ENCODE measurements at regions not wholly inside any gene's neighbourhood (a gene's known extent, or its start where the extent isn't known, plus 50 kb on each side); places are given as distances from the start of the nearest gene placed in this dataset.
"Not testable (repeated sequence)": the region's sequence is repeated elsewhere in the genome, so short reads cannot be mapped to it uniquely, and the experiment has no call there.

GRCh38 chr22:16730894-16731293 is 94.3 kb downstream of the XKR3 start:
- intact Hi-C loops (cut with micrococcal nuclease) = loop anchor here (10.0 kb wide), 1 partner anchor 46 kb away; no protein-coding TSS in a partner anchor
- H3K27me3 Mint-ChIP-seq (ENCODE audit: low read depth) = peaks cover 22% of the 10 kb centered on the region
- H3K4me1 Mint-ChIP-seq (ENCODE audit: low read depth); H3K27ac Mint-ChIP-seq; H3K36me3 Mint-ChIP-seq (ENCODE audit: low read depth); H3K4me3 Mint-ChIP-seq; H3K9me3 Mint-ChIP-seq; CTCF ChIA-PET; DNase-seq: not testable (repeated sequence)

DNA sequence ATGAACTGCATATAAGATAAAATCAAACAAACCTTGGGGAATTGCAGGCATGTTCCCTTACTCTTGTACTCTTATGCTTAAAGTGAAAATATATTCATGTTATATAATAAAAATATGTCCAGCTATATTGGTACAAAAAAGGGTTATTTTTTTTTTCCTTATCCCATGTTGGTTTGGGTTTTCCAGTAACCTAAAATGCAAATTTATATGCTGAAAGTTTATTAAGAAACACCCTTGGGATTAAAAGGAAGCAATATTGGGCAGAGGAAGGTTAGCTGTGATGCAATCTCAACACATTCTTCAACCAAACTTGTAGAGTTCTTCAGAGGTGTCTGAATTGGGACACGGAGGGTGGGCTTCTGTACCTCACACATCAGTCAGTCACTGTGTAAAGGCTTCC is 97.7 kb downstream of the XKR3 start:
- H3K36me3 Mint-ChIP-seq (ENCODE audit: low read depth); H3K9me3 Mint-ChIP-seq: not testable (repeated sequence)
- CTCF ChIA-PET = interaction anchor here (0.6 kb wide), 1 partner anchor 68 kb away, joined by 3 read pairs; no protein-coding TSS in a partner anchor

DNA sequence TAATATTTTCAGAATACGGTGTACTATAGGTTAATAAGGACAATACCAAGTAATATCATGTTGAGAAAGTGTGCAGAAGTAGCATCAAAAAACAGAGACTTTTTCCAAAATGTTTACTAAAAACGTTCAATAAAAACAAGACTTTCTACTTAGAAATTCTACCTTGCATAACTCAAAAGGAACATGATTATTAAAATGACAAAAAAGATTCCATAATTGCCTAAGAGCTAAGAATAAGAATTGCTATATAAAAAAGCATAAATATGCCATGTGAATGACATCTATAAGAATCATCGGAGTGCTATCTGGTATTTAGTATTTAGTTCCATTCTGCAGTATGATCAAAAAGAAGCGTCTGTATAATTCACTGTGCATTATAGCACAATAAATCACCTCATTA is 102.0 kb downstream of the XKR3 start:
- H3K9me3 Mint-ChIP-seq; H3K27ac Mint-ChIP-seq; CTCF ChIA-PET; H3K4me3 Mint-ChIP-seq; DNase-seq; H3K36me3 Mint-ChIP-seq (ENCODE audit: low read depth); intact Hi-C loops (cut with micrococcal nuclease); H3K4me1 Mint-ChIP-seq (ENCODE audit: low read depth): not testable (repeated sequence)
- peaks cover 18% of the 10 kb centered on the region for H3K27me3 Mint-ChIP-seq (ENCODE audit: low read depth)

More for the DNA sequence above, 97.7 kb downstream of the XKR3 start:
- intact Hi-C loops (cut with micrococcal nuclease); H3K4me3 Mint-ChIP-seq; H3K4me1 Mint-ChIP-seq (ENCODE audit: low read depth); DNase-seq; H3K27ac Mint-ChIP-seq: not testable (repeated sequence)
- H3K27me3 Mint-ChIP-seq (ENCODE audit: low read depth) = peaks cover 19% of the 10 kb centered on the region

- H3K9me3 Mint-ChIP-seq; H3K4me1 Mint-ChIP-seq (ENCODE audit: low read depth); H3K27ac Mint-ChIP-seq; H3K4me3 Mint-ChIP-seq; CTCF ChIA-PET; H3K36me3 Mint-ChIP-seq (ENCODE audit: low read depth); DNase-seq; intact Hi-C loops (cut with micrococcal nuclease): not testable (repeated sequence)
- H3K27me3 Mint-ChIP-seq (ENCODE audit: low read depth) = peaks cover 23% of the 10 kb centered on the region
These were observed 102.6 kb downstream of the XKR3 start for GRCh38 chr22:16722564-16722963.

GRCh38 chr22:16721961-16722360 is 103.2 kb downstream of the XKR3 start:
- CTCF ChIA-PET = no interaction called here
- no peak overlapping the region for H3K4me3 Mint-ChIP-seq
- no peak for DNase-seq
- H3K4me1 Mint-ChIP-seq (ENCODE audit: low read depth) = no peaks in the 10 kb centered on the region
- no peak overlapping the region for H3K27ac Mint-ChIP-seq
- intact Hi-C loops (cut with micrococcal nuclease) = no loop called here
- no peaks in the 10 kb centered on the region for H3K36me3 Mint-ChIP-seq (ENCODE audit: low read depth)
- peaks cover 23% of the 10 kb centered on the region for H3K27me3 Mint-ChIP-seq (ENCODE audit: low read depth)
- H3K9me3 Mint-ChIP-seq = no peaks in the 10 kb centered on the region

DNA sequence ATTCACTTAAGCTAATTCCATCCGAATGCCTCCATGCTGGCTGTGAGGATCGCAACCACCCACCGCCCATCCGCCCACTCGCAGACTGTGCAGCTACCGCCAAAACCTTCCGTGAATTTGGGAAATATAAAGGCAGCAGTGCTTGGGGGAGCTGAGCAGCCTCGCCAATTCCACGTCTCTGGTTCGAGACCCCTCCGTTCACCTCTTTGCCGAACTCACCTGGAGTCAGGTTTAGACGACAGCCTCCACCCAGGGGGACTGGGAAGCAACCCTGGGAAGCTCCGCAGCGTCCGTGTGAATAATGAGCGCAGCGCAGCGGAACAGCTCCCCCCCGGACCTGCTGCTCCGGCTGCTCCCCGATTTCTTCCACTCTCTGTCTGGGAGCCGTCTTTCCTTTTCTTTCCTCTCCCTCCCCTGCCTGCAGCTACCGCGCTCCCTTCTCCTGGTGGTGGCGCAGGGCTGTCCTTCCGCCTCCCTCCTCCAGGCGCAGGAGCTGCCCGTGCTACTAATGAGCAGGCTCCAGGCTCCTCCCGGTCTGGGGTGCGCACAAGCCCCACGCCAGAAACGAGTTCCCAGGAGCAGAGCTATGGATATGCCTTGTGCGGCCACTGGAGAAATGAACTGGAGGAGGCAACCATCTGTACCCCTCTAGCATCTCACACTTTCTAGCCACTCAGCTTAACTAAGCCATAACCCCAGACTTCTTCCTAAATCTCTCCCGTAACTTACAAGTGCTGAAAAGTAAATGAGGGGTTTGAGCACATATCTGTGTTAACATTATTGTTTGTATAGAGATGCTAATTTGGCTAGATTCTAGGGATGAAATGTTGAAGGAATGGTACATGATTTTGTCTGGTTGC is 107.3 kb downstream of the XKR3 start:
- intact Hi-C loops (cut with micrococcal nuclease) = no loop called here
- H3K27me3 Mint-ChIP-seq (ENCODE audit: low read depth) = peaks cover 11% of the 10 kb centered on the region
- no peak overlapping the region for H3K4me3 Mint-ChIP-seq
- no peaks in the 10 kb centered on the region for H3K4me1 Mint-ChIP-seq (ENCODE audit: low read depth)
- peaks cover 2% of the 10 kb centered on the region for H3K9me3 Mint-ChIP-seq
- CTCF ChIA-PET = no interaction called here
- no peaks in the 10 kb centered on the region for H3K36me3 Mint-ChIP-seq (ENCODE audit: low read depth)
- DNase-seq = no peak
- no peak overlapping the region for H3K27ac Mint-ChIP-seq

- CTCF ChIA-PET = not testable (repeated sequence)
These were observed 110.6 kb downstream of the XKR3 start for GRCh38 chr22:16714568-16714967.

GRCh38 chr22:16702318-16702870 is 109.8 kb upstream of the CCT8L2 start:
- intact Hi-C loops (cut with micrococcal nuclease); H3K36me3 Mint-ChIP-seq (ENCODE audit: low read depth); CTCF ChIA-PET; H3K4me3 Mint-ChIP-seq; DNase-seq; H3K27ac Mint-ChIP-seq; H3K27me3 Mint-ChIP-seq (ENCODE audit: low read depth); H3K4me1 Mint-ChIP-seq (ENCODE audit: low read depth); H3K9me3 Mint-ChIP-seq: not testable (repeated sequence)

More at GRCh38 chr22:16714568-16714967, 110.6 kb downstream of the XKR3 start:
- H3K27me3 Mint-ChIP-seq (ENCODE audit: low read depth); H3K36me3 Mint-ChIP-seq (ENCODE audit: low read depth); H3K4me1 Mint-ChIP-seq (ENCODE audit: low read depth); DNase-seq; intact Hi-C loops (cut with micrococcal nuclease); H3K27ac Mint-ChIP-seq; H3K9me3 Mint-ChIP-seq; H3K4me3 Mint-ChIP-seq: not testable (repeated sequence)

GRCh38 chr22:16700390-16700789 is 107.8 kb upstream of the CCT8L2 start:
- H3K9me3 Mint-ChIP-seq; H3K27ac Mint-ChIP-seq; DNase-seq; CTCF ChIA-PET; intact Hi-C loops (cut with micrococcal nuclease); H3K27me3 Mint-ChIP-seq (ENCODE audit: low read depth); H3K4me1 Mint-ChIP-seq (ENCODE audit: low read depth); H3K4me3 Mint-ChIP-seq; H3K36me3 Mint-ChIP-seq (ENCODE audit: low read depth): not testable (repeated sequence)

DNA sequence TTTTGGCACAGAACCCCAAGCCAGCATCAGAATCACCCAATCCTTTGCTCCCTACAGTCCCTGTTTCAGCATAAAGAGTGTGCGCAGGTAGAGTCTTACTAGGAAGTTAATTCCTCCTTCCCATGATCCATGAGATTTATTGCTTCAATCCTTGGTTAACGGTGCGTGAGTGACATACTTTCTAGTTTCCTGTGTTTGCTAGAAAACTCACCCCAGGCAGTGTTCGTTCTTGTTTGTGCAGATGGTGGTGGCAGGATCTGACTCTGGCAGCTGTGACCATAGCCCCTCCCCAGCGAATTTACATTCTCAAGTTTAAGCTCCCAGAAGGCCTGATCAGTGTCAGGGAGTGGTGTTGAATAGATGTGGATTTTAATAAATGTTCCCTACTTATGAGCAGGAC is 106.7 kb upstream of the CCT8L2 start:
- H3K27me3 Mint-ChIP-seq (ENCODE audit: low read depth) = peaks cover 2% of the 10 kb centered on the region
- no peaks in the 10 kb centered on the region for H3K9me3 Mint-ChIP-seq
- H3K36me3 Mint-ChIP-seq (ENCODE audit: low read depth) = no peaks in the 10 kb centered on the region
- DNase-seq = no peak
- H3K4me1 Mint-ChIP-seq (ENCODE audit: low read depth) = no peaks in the 10 kb centered on the region
- CTCF ChIA-PET = no interaction called here
- no peak overlapping the region for H3K27ac Mint-ChIP-seq
- intact Hi-C loops (cut with micrococcal nuclease) = no loop called here
- no peak overlapping the region for H3K4me3 Mint-ChIP-seq

GRCh38 chr22:16697492-16698044 is 105.0 kb upstream of the CCT8L2 start:
- H3K4me1 Mint-ChIP-seq (ENCODE audit: low read depth); DNase-seq; H3K4me3 Mint-ChIP-seq; H3K36me3 Mint-ChIP-seq (ENCODE audit: low read depth); H3K27ac Mint-ChIP-seq; CTCF ChIA-PET; intact Hi-C loops (cut with micrococcal nuclease); H3K9me3 Mint-ChIP-seq; H3K27me3 Mint-ChIP-seq (ENCODE audit: low read depth): not testable (repeated sequence)

DNA sequence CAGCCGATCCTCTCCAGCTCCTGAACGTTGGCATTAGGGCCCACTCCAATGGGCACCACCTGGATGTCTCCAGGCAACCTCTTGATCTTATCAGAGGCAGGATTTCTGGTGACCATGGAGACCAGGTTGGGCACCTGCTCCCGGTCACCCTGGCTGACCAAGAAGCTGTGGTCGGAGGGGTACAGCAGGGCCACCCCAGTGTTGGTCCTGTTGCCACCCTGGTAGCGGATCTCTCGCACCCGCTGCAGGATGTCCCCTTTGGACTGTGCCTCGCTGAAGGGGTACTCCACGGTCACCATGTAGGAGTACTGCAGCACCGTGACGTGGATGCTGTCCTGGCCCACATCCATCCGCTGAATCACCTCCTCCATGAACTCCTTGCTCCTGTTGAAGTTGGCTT is 104.3 kb upstream of the CCT8L2 start:
- H3K9me3 Mint-ChIP-seq; H3K4me3 Mint-ChIP-seq; H3K36me3 Mint-ChIP-seq (ENCODE audit: low read depth); H3K4me1 Mint-ChIP-seq (ENCODE audit: low read depth); H3K27ac Mint-ChIP-seq; H3K27me3 Mint-ChIP-seq (ENCODE audit: low read depth); intact Hi-C loops (cut with micrococcal nuclease); CTCF ChIA-PET; DNase-seq: not testable (repeated sequence)

DNA sequence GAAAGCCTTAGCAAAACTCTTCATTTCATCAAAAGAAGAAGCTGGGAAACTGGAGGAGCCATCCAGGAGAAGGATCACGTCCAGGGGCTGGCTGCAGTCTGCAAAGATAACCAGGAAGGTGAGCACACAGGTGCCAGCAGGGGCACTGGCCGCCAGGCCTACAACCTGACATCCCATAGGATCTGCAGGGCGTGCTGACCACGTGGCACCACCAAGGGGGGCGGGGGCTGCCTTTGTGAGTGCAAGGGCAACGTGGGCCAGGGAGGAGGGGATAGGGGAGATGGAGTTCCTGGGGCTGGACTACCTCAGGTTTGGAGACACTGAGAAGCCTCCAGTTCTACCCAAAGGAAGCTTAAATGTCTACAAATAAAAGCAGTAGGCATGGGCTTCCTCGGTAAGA is 102.7 kb upstream of the CCT8L2 start:
- Mint-ChIP-seq H3K4me1 (ENCODE audit: low read depth) (no peaks in the 10 kb centered on the region), H3K27me3 (ENCODE audit: low read depth) (peaks cover 2% of the 10 kb centered on the region), H3K9me3 (no peaks in the 10 kb centered on the region), H3K4me3 (no peak overlapping the region), H3K36me3 (ENCODE audit: low read depth) (no peaks in the 10 kb centered on the region), H3K27ac (no peak overlapping the region)
- CTCF ChIA-PET = no interaction called here
- no peak for DNase-seq
- intact Hi-C loops (cut with micrococcal nuclease) = no loop called here

Measured in activated naive CD4-positive, alpha-beta T cell treated with anti-CD3 and anti-CD28 coated beads for 36 hours (primary cell).